ENCODE measurements at regions not wholly inside any gene's neighbourhood (a gene's known extent, or its start where the extent isn't known, plus 50 kb on each side); places are given as distances from the start of the nearest gene placed in this dataset.

DNA sequence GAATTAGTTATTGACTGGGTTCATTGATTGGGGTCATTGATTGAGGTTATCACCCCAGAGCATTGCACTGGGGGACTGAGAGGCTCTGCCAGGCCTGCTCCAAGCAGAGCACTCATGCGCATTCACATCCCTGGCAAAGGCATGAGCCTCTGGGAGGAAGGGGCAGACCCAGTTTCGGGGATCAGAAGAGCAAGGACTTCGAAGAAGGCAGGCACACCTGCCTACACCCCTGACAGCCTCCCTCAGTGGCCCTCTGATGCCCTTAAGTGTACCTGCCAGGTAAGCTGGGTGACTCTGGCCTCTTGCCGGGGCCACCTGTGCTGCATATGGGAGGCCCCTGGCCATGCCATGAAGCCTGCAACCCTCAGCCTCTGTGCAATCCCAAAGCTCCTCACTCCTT lies 181.1 kb downstream of the PTPN20 start:
- Histone ChIP-seq H3K36me3 (no peaks in the 10 kb centered on the region), H3K9me3 (no peaks in the 10 kb centered on the region), H3K27me3 (no peaks in the 10 kb centered on the region), H3K27ac (no peak overlapping the region), H3K4me3 (no peak overlapping the region), H3K4me1 (no peaks in the 10 kb centered on the region)
- TF ChIP-seq POLR2AphosphoS5 (IDR thresholded peaks at IDR 0.05; ENCODE audit: insufficient read depth in 1 of 2, low read depth in 1 of 2) (no peak), POLR2A (IDR thresholded peaks at IDR 0.05) (no peak)
- TF ChIP-seq, protein P1, sequence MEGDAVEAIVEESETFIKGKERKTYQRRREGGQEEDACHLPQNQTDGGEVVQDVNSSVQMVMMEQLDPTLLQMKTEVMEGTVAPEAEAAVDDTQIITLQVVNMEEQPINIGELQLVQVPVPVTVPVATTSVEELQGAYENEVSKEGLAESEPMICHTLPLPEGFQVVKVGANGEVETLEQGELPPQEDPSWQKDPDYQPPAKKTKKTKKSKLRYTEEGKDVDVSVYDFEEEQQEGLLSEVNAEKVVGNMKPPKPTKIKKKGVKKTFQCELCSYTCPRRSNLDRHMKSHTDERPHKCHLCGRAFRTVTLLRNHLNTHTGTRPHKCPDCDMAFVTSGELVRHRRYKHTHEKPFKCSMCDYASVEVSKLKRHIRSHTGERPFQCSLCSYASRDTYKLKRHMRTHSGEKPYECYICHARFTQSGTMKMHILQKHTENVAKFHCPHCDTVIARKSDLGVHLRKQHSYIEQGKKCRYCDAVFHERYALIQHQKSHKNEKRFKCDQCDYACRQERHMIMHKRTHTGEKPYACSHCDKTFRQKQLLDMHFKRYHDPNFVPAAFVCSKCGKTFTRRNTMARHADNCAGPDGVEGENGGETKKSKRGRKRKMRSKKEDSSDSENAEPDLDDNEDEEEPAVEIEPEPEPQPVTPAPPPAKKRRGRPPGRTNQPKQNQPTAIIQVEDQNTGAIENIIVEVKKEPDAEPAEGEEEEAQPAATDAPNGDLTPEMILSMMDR (IDR thresholded peaks at IDR 0.05), result no peak
- intact Hi-C loops (cut with DNase I), result no loop called here
- no peak for DNase-seq (ENCODE audit: extremely low spot score in 2 of 2)

DNA sequence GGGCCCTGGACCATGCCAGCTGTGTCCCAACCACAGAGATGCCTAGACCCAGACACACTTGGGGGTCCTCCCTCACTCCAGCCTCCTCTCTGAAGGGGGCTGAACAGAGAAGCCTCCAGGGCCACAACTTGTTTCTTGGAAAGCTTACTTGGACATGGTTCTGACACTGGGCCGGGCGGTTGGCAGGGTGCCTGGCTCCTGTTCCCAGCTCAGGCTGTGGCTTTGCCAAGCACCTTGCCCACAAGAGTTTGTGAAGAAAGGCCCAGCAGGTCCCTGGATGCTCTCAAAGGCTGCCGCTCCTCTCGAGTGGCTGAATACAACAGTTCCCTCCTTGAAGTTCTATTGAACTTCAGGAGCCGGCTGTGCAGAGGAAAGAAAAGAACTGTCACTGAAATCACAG lies 181.6 kb downstream of the PTPN20 start:
- no peak for TF ChIP-seq POLR2AphosphoS5 (IDR thresholded peaks at IDR 0.05; ENCODE audit: insufficient read depth in 1 of 2, low read depth in 1 of 2)
- TF ChIP-seq POLR2A (IDR thresholded peaks at IDR 0.05), result no peak
- TF ChIP-seq, protein P1 (IDR thresholded peaks at IDR 0.05), result no peak
- H3K27me3 ChIP-seq, result no peaks in the 10 kb centered on the region
- intact Hi-C loops (cut with DNase I), result no loop called here
- H3K9me3 ChIP-seq, result no peaks in the 10 kb centered on the region
- H3K27ac ChIP-seq, result no peak overlapping the region
- H3K36me3 ChIP-seq, result no peaks in the 10 kb centered on the region
- H3K4me3 ChIP-seq, result no peak overlapping the region
- no peaks in the 10 kb centered on the region for H3K4me1 ChIP-seq
- peak in 1 of 2 donors; percentile 81 for DNase-seq (ENCODE audit: extremely low spot score in 2 of 2)

DNA sequence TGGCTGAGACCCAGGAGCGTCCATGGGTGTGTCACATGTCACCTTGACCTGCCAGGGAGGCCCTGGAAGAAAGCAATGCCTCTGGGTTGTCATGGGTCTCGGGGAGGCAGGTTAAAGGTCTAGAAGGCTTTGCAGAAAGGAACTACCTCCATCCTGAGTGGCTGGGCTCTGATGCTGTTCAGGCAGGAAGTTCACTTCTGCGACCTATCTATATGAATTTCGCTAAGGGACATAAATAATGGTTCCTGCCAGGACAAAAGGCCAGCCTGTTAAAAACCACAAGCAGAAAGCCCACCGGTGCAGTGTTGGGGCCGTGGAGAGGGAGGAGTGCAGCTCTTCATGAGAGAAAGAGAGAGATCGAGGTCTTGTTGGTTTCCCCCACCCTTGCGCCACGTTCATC lies 182.9 kb downstream of the PTPN20 start:
- no peaks in the 10 kb centered on the region for H3K36me3 ChIP-seq
- no peak overlapping the region for H3K27ac ChIP-seq
- intact Hi-C loops (cut with DNase I), result no loop called here
- DNase-seq (ENCODE audit: extremely low spot score in 2 of 2), result peak in 1 of 2 donors; percentile 84
- no peaks in the 10 kb centered on the region for H3K9me3 ChIP-seq
- TF ChIP-seq, protein P1 (IDR thresholded peaks at IDR 0.05), result no peak
- TF ChIP-seq POLR2A (IDR thresholded peaks at IDR 0.05) (no peak), POLR2AphosphoS5 (IDR thresholded peaks at IDR 0.05; ENCODE audit: insufficient read depth in 1 of 2, low read depth in 1 of 2) (no peak)
- H3K4me3 ChIP-seq, result no peak overlapping the region
- H3K27me3 ChIP-seq, result no peaks in the 10 kb centered on the region
- H3K4me1 ChIP-seq, result no peaks in the 10 kb centered on the region

DNA sequence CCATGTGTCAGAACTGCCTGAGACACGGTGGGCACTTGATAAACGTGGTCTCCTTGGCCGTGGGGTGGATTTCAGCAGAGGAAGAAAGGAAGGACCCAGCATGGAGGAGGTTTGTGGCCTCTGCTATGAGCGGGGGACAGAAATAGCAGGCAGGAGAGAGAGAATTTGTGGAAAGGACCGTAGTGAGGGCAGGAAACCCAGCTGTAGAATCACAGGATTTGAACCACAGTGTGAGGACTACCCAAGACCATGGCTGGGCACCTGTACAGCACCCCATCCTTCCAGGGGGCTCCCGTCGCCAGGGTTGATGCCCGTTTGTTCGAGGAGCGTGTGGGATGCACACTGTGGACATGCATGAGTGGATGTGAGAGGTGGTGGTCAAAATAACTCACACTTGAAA lies 183.4 kb downstream of the PTPN20 start:
- no peak for TF ChIP-seq POLR2AphosphoS5 (IDR thresholded peaks at IDR 0.05; ENCODE audit: insufficient read depth in 1 of 2, low read depth in 1 of 2)
- TF ChIP-seq POLR2A (IDR thresholded peaks at IDR 0.05), result no peak
- TF ChIP-seq, protein P1 (IDR thresholded peaks at IDR 0.05), result no peak
- intact Hi-C loops (cut with DNase I), result no loop called here
- Histone ChIP-seq H3K27ac (no peak overlapping the region), H3K27me3 (no peaks in the 10 kb centered on the region), H3K4me1 (no peaks in the 10 kb centered on the region), H3K9me3 (no peaks in the 10 kb centered on the region), H3K4me3 (no peak overlapping the region), H3K36me3 (no peaks in the 10 kb centered on the region)
- DNase-seq (ENCODE audit: extremely low spot score in 2 of 2), result peak; percentile 32 to 49

DNA sequence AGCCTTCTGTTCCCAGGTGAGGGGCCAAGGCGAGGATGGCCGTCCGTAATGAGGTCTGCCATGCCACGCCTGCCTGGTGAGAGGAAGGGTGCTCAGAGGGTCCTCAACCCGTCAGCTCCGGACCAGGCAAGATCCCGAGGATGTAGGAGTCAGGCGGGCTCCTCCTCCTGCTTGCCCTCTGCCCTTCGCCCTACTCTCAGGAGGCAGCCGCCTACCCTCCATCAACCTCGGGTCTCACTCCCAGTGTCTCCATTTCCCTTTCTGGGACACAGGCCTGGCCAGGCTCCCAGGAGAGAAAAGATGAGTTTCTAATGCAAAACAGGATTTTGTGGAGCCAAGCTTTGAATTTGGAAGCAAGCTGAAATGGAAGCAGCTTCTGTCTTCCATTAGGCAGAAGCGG lies 184.0 kb downstream of the PTPN20 start:
- H3K9me3 ChIP-seq, result no peaks in the 10 kb centered on the region
- no peaks in the 10 kb centered on the region for H3K27me3 ChIP-seq
- no peak overlapping the region for H3K27ac ChIP-seq
- DNase-seq (ENCODE audit: extremely low spot score in 2 of 2), result peak in 1 of 2 donors; percentile 62
- intact Hi-C loops (cut with DNase I), result no loop called here
- no peaks in the 10 kb centered on the region for H3K4me1 ChIP-seq
- no peak overlapping the region for H3K4me3 ChIP-seq
- H3K36me3 ChIP-seq, result no peaks in the 10 kb centered on the region
- TF ChIP-seq POLR2A (IDR thresholded peaks at IDR 0.05) (no peak), POLR2AphosphoS5 (IDR thresholded peaks at IDR 0.05; ENCODE audit: insufficient read depth in 1 of 2, low read depth in 1 of 2) (no peak)
- TF ChIP-seq, protein P1 (IDR thresholded peaks at IDR 0.05), result no peak

All from vagina (tissue), 2 donors.